BE2C (cell line): ENCODE measurements at regions not wholly inside any gene's neighbourhood (a gene's known extent, or its start where the extent isn't known, plus 50 kb on each side); places are given as distances from the start of the nearest gene placed in this dataset.

Experiments
- DNase-seq: peaks from one replicate; pipeline ENCODE4 v3.0.0-alpha.2; 2020
- H3K27me3 ChIP-seq: fragments of 250-450 bp; sonication (Bioruptor Pico); 2 replicates; pipeline ENCODE4 v1.5.1; 2020; ENCODE audit warnings: mild to moderate bottlenecking
- H3K36me3 ChIP-seq: fragments of 250-450 bp; sonication (Bioruptor Pico); 2 replicates; pipeline ENCODE4 v1.5.1; 2020; ENCODE audit warnings: mild to moderate bottlenecking
- H3K4me1 ChIP-seq: fragments of 250-450 bp; sonication (Bioruptor Pico); 2 replicates; pipeline ENCODE4 v1.5.1; 2020
- H3K4me3 ChIP-seq: 2 replicates; pipeline ENCODE4 v1.5.1; 2011; ENCODE audit warnings: low read depth, low read length
- H3K9me3 ChIP-seq: fragments of 250-450 bp; sonication (Bioruptor Pico); 2 replicates; pipeline ENCODE4 v1.5.1; 2020
- CTCF ChIP-seq: IDR thresholded peaks from 2 replicates; pipeline ENCODE4 v1.5.1; 2012; ENCODE audit warnings: mild to moderate bottlenecking, low read depth, low read length

DNA sequence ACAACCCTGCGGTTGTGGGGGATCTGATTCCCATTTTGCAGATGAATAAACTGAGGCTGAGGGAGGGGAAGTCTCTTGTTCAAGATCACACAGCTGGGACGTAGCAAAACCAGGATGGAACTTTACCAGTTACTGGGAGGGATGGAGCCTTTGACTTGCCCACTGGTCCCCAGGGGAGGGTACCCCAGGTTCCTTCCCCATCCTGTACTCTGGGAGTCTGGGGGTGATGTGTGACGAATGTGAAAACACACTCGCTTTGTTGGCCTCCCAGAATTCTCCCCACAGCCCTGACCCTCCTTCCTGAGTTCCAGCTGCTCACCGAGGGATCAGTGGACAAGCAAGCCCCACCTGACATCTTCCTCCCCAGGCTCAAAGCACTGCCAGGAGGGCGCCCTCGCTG, 135.1 kb downstream of the NSG2 start:
- Histone ChIP-seq H3K27me3 (no peaks in the 10 kb centered on the region), H3K4me3 (no peak overlapping the region), H3K4me1 (peaks cover 3% of the 10 kb centered on the region; the same call in 1 of the 2 replicates), H3K36me3 (no peaks in the 10 kb centered on the region), H3K9me3 (no peaks in the 10 kb centered on the region)
- DNase-seq, result no peak
- no peak for TF ChIP-seq CTCF

GRCh38 chr5:174182111-174182510, 136.6 kb downstream of the NSG2 start:
- no peaks in the 10 kb centered on the region for H3K36me3 ChIP-seq
- no peak overlapping the region for H3K4me3 ChIP-seq
- no peaks in the 10 kb centered on the region for H3K9me3 ChIP-seq
- DNase-seq, result no peak
- no peaks in the 10 kb centered on the region for H3K27me3 ChIP-seq
- H3K4me1 ChIP-seq, result 0 out of 2 replicates have a peak, but pooled peaks cover 2% of the 10 kb centered on the region
- TF ChIP-seq CTCF, result no peak

- Histone ChIP-seq H3K36me3 (no peaks in the 10 kb centered on the region), H3K4me1 (peaks cover 7% of the 10 kb centered on the region), H3K27me3 (no peaks in the 10 kb centered on the region), H3K9me3 (no peaks in the 10 kb centered on the region), H3K4me3 (no peak overlapping the region)
- no peak for TF ChIP-seq CTCF
- DNase-seq, result no peak
Measured at GRCh38 chr5:174183701-174184100, 138.2 kb downstream of the NSG2 start.

- Histone ChIP-seq H3K9me3 (no peaks in the 10 kb centered on the region), H3K4me1 (peaks cover 22% of the 10 kb centered on the region), H3K36me3 (no peaks in the 10 kb centered on the region), H3K27me3 (no peaks in the 10 kb centered on the region), H3K4me3 (no peak overlapping the region)
- DNase-seq, result no peak
- TF ChIP-seq CTCF, result no peak
Measured at GRCh38 chr5:174185506-174185905, 140.0 kb downstream of the NSG2 start.

GRCh38 chr5:174186096-174186695, 140.7 kb downstream of the NSG2 start:
- no peak for DNase-seq
- no peaks in the 10 kb centered on the region for H3K27me3 ChIP-seq
- H3K36me3 ChIP-seq, result no peaks in the 10 kb centered on the region
- H3K4me1 ChIP-seq, result peaks cover 29% of the 10 kb centered on the region
- no peaks in the 10 kb centered on the region for H3K9me3 ChIP-seq
- TF ChIP-seq CTCF, result no peak
- no peak overlapping the region for H3K4me3 ChIP-seq

GRCh38 chr5:174187001-174187400, 141.5 kb downstream of the NSG2 start:
- Histone ChIP-seq H3K36me3 (no peaks in the 10 kb centered on the region), H3K4me3 (no peak overlapping the region), H3K9me3 (no peaks in the 10 kb centered on the region), H3K27me3 (no peaks in the 10 kb centered on the region), H3K4me1 (peaks cover 37% of the 10 kb centered on the region)
- DNase-seq, result no peak
- TF ChIP-seq CTCF, result no peak
